ENCODE measurements at regions not wholly inside any gene's neighbourhood (a gene's known extent, or its start where the extent isn't known, plus 50 kb on each side); places are given as distances from the start of the nearest gene placed in this dataset.

DNA sequence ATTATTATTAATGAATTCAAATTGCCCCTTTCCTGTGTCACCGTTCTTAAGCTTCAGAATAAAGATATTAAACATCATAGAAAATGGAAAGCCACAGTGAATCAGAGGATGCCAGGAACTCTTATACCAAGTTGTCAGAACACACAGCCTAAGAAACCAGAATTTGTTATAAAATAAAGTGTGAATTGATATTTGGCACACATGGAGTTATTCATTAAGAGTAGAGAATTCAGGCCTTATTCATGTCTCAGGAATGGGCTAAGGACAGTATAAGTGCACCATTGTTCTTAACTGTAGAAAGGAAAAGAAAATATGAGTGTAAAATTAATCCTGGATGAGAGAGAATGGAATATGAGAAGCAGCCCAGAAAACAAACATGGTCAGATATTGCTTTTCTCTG is 86.7 kb upstream of the ATP8B1 start:
- no peak for FAIRE-seq
- H3K4me1 ChIP-seq (ENCODE audit: control insufficient read depth, extremely low read depth, insufficient read depth, low read length): peaks cover 4% of the 10 kb centered on the region
- TF ChIP-seq JUN (IDR thresholded peaks at IDR 0.05; ENCODE audit: borderline replicate concordance, insufficient read depth, insufficient read length, low read depth) (no peak), FOS (IDR thresholded peaks at IDR 0.05; ENCODE audit: borderline replicate concordance, insufficient read depth, low read length) (no peak), EZH2 (IDR thresholded peaks at IDR 0.05; ENCODE audit: borderline replicate concordance, low read depth, low read length, severe bottlenecking) (no peak), POLR2A (IDR thresholded peaks at IDR 0.05; ENCODE audit: low read depth, low read length) (no peak), POLR2AphosphoS5 (IDR thresholded peaks at IDR 0.05; ENCODE audit: insufficient read depth, low read depth, low read length) (no peak)
- H3K36me3 ChIP-seq (ENCODE audit: control insufficient read depth in 2 of 2, extremely low read depth in 1 of 2, insufficient read depth in 2 of 2, low read length in 2 of 2): no peaks in the 10 kb centered on the region
- dilution Hi-C loops (cut with MboI; ENCODE audit: extremely low pct_ligation_motif_present, low sequenced_read_pairs) (no loop called here), intact Hi-C loops (cut with micrococcal nuclease) (no loop called here)
- no peak overlapping the region for H3K9ac ChIP-seq (replicated peaks; ENCODE audit: extremely low read depth, insufficient read depth, low read length)
- H3K9me3 ChIP-seq (replicated peaks; ENCODE audit: control insufficient read depth, insufficient read depth, low read length): no peaks in the 10 kb centered on the region
- DNase-seq (ENCODE audit: low read depth, low spot score): no peak
- BruUV-seq (replicated peaks): no TSS peak
- no peak overlapping the region for H3K4me3 ChIP-seq (replicated peaks in 1 of 3; ENCODE audit: insufficient read depth in 1 of 3, low read depth in 1 of 3, low read length in 3 of 3)
- H3K27ac ChIP-seq (ENCODE audit: insufficient read depth, low read depth, low read length): no peak overlapping the region
- H3K9me1 ChIP-seq (replicated peaks; ENCODE audit: control insufficient read depth, extremely low read depth, insufficient read depth, low read length): no peaks in the 10 kb centered on the region
- no peaks in the 10 kb centered on the region for H4K20me1 ChIP-seq (replicated peaks; ENCODE audit: control insufficient read depth, extremely low read depth, insufficient read depth, low read length)
- H2AFZ ChIP-seq (ENCODE audit: low read depth, low read length): no peak overlapping the region
- no peak overlapping the region for H3K4me2 ChIP-seq (ENCODE audit: insufficient read depth, low read length)
- H3K79me2 ChIP-seq (ENCODE audit: control insufficient read depth, insufficient read depth, low read length): no peaks in the 10 kb centered on the region
- POLR2A ChIA-PET: no interaction called here
- H3K27me3 ChIP-seq (ENCODE audit: control insufficient read depth in 2 of 2, insufficient read depth in 2 of 2, low read length in 2 of 2): no peaks in the 10 kb centered on the region
- CTCF ChIA-PET: interaction anchor here (1.6 kb wide), 1 partner anchor 23 kb away, joined by 3 read pairs; no protein-coding TSS in a partner anchor

- DNase-seq (ENCODE audit: low read depth, low spot score) (no peak), FAIRE-seq (no peak)
- no peaks in the 10 kb centered on the region for H3K79me2 ChIP-seq (ENCODE audit: control insufficient read depth, insufficient read depth, low read length)
- peaks cover 4% of the 10 kb centered on the region for H3K4me1 ChIP-seq (ENCODE audit: control insufficient read depth, extremely low read depth, insufficient read depth, low read length)
- no peak overlapping the region for H3K4me2 ChIP-seq (ENCODE audit: insufficient read depth, low read length)
- no peak overlapping the region for H3K27ac ChIP-seq (ENCODE audit: insufficient read depth, low read depth, low read length)
- POLR2A ChIA-PET: interaction anchor here (0.6 kb wide), 1 partner anchor 156 kb away, joined by 3 read pairs; no protein-coding TSS in a partner anchor
- intact Hi-C loops (cut with micrococcal nuclease): no loop called here
- H3K27me3 ChIP-seq (ENCODE audit: control insufficient read depth in 2 of 2, insufficient read depth in 2 of 2, low read length in 2 of 2): no peaks in the 10 kb centered on the region
- dilution Hi-C loops (cut with MboI; ENCODE audit: extremely low pct_ligation_motif_present, low sequenced_read_pairs): no loop called here
- CTCF ChIA-PET: interaction anchor here (0.6 to 1.1 kb wide), 2 partner anchors 192 to 234 kb away, joined by 3 to 7 read pairs; no protein-coding TSS in a partner anchor
- no peaks in the 10 kb centered on the region for H3K9me1 ChIP-seq (replicated peaks; ENCODE audit: control insufficient read depth, extremely low read depth, insufficient read depth, low read length)
- no peaks in the 10 kb centered on the region for H4K20me1 ChIP-seq (replicated peaks; ENCODE audit: control insufficient read depth, extremely low read depth, insufficient read depth, low read length)
- no peak overlapping the region for H2AFZ ChIP-seq (ENCODE audit: low read depth, low read length)
- TF ChIP-seq POLR2A (IDR thresholded peaks at IDR 0.05; ENCODE audit: low read depth, low read length) (no peak), JUN (IDR thresholded peaks at IDR 0.05; ENCODE audit: borderline replicate concordance, insufficient read depth, insufficient read length, low read depth) (no peak), MYC (IDR thresholded peaks at IDR 0.05; ENCODE audit: low read depth, low read length) (no peak), GATA2 (IDR thresholded peaks at IDR 0.05; ENCODE audit: insufficient read depth, insufficient read length, low read depth, low read length) (no peak), EZH2 (IDR thresholded peaks at IDR 0.05; ENCODE audit: borderline replicate concordance, low read depth, low read length, severe bottlenecking) (no peak), MAX (IDR thresholded peaks at IDR 0.05; ENCODE audit: insufficient read depth, insufficient read length) (no peak), FOS (IDR thresholded peaks at IDR 0.05; ENCODE audit: borderline replicate concordance, insufficient read depth, low read length) (no peak), POLR2AphosphoS5 (IDR thresholded peaks at IDR 0.05; ENCODE audit: insufficient read depth, low read depth, low read length) (no peak)
- TF ChIP-seq, protein P1, sequence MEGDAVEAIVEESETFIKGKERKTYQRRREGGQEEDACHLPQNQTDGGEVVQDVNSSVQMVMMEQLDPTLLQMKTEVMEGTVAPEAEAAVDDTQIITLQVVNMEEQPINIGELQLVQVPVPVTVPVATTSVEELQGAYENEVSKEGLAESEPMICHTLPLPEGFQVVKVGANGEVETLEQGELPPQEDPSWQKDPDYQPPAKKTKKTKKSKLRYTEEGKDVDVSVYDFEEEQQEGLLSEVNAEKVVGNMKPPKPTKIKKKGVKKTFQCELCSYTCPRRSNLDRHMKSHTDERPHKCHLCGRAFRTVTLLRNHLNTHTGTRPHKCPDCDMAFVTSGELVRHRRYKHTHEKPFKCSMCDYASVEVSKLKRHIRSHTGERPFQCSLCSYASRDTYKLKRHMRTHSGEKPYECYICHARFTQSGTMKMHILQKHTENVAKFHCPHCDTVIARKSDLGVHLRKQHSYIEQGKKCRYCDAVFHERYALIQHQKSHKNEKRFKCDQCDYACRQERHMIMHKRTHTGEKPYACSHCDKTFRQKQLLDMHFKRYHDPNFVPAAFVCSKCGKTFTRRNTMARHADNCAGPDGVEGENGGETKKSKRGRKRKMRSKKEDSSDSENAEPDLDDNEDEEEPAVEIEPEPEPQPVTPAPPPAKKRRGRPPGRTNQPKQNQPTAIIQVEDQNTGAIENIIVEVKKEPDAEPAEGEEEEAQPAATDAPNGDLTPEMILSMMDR (IDR thresholded peaks at IDR 0.05; ENCODE audit: extremely low read depth in 1 of 2, insufficient read depth in 1 of 2, low read depth in 1 of 2, low read length in 2 of 2): no peak
- BruUV-seq (replicated peaks): no TSS peak
- no peak overlapping the region for H3K4me3 ChIP-seq (replicated peaks in 1 of 3; ENCODE audit: insufficient read depth in 1 of 3, low read depth in 1 of 3, low read length in 3 of 3)
- no peaks in the 10 kb centered on the region for H3K36me3 ChIP-seq (ENCODE audit: control insufficient read depth in 2 of 2, extremely low read depth in 1 of 2, insufficient read depth in 2 of 2, low read length in 2 of 2)
- H3K9me3 ChIP-seq (replicated peaks; ENCODE audit: control insufficient read depth, insufficient read depth, low read length): no peaks in the 10 kb centered on the region
- no peak overlapping the region for H3K9ac ChIP-seq (replicated peaks; ENCODE audit: extremely low read depth, insufficient read depth, low read length)
Observed at GRCh38 chr18:57887543-57888383, 84.6 kb upstream of the ATP8B1 start.

Data from endothelial cell of umbilical vein (primary cell).